OCI-LY3 (cell line): ENCODE measurements at regions not wholly inside any gene's neighbourhood (a gene's known extent, or its start where the extent isn't known, plus 50 kb on each side); places are given as distances from the start of the nearest gene placed in this dataset.

Experiments used
- H2AFZ ChIP-seq: fragments of 200-600, 300-600 bp; shearing (Covaris generic); 2 replicates; pipeline ENCODE4 v1.6.0; 2014; ENCODE audit warnings: antibody characterized with exemption, low read depth, low read length
- H3K27ac ChIP-seq: fragments of 200-600, 300-600 bp; sonication (generic); 2 replicates; pipeline ENCODE4 v1.5.1; 2014; ENCODE audit warnings: mild to moderate bottlenecking, low read length, moderate library complexity, mixed read lengths
- H3K27me3 ChIP-seq: fragments of 200-600, 300-600 bp; sonication (generic); 2 replicates; pipeline ENCODE4 v1.6.1; 2014; ENCODE audit warnings: low read depth, low read length, mixed read lengths
- H3K36me3 ChIP-seq: fragments of 200-600, 300-600 bp; sonication (generic); replicated peaks from 2 replicates; pipeline ENCODE3; 2014; ENCODE audit warnings: low read depth, low read length, mixed read lengths
- H3K4me1 ChIP-seq: fragments of 300-600, 200-600 bp; sonication (generic); 2 replicates; pipeline ENCODE4 v1.6.1; 2014; ENCODE audit warnings: low read length, mixed read lengths
- H3K4me2 ChIP-seq: fragments of 200-600, 300-600 bp; sonication (generic); 2 replicates; pipeline ENCODE4 v1.6.1; 2014; ENCODE audit warnings: low read length, mixed read lengths
- H3K4me3 ChIP-seq: fragments of 300-600, 200-600 bp; sonication (generic); 2 replicates; pipeline ENCODE4 v1.5.1; 2014; ENCODE audit warnings: antibody characterized with exemption, mild to moderate bottlenecking, low read length, moderate library complexity
- H3K79me2 ChIP-seq: fragments of 300-600, 200-600 bp; shearing (Covaris generic); 2 replicates; pipeline ENCODE4 v1.6.1; 2014; ENCODE audit warnings: mild to moderate bottlenecking, low read length, mixed read lengths
- H3K9ac ChIP-seq: fragments of 300-600, 200-600 bp; shearing (Covaris generic); 2 replicates; pipeline ENCODE4 v1.6.0; 2014; ENCODE audit warnings: mild to moderate bottlenecking, low read length, moderate library complexity
- H3K9me3 ChIP-seq: fragments of 200-600, 300-600 bp; shearing (Covaris generic); 2 replicates; pipeline ENCODE4 v1.6.1; 2014; ENCODE audit warnings: low read length, mixed read lengths; ENCODE audit not compliant: insufficient read depth
- H4K20me1 ChIP-seq: fragments of 200-600, 300-600 bp; sonication (generic); 2 replicates; pipeline ENCODE4 v1.6.1; 2016; ENCODE audit warnings: low read length, mixed read lengths; ENCODE audit not compliant: insufficient read depth
- CTCF ChIP-seq: fragments of 200-600, 300-600 bp; sonication (generic); IDR thresholded peaks from 2 replicates; pipeline ENCODE4 v1.5.1; 2014; ENCODE audit warnings: antibody characterized with exemption, low read length, low read depth
- EZH2phosphoT487 ChIP-seq: fragments of 200-600 bp; shearing (Covaris generic); IDR thresholded peaks from 2 replicates; pipeline ENCODE4 v1.6.1; 2018; ENCODE audit warnings: antibody characterized with exemption, mixed run types, low read depth

DNA sequence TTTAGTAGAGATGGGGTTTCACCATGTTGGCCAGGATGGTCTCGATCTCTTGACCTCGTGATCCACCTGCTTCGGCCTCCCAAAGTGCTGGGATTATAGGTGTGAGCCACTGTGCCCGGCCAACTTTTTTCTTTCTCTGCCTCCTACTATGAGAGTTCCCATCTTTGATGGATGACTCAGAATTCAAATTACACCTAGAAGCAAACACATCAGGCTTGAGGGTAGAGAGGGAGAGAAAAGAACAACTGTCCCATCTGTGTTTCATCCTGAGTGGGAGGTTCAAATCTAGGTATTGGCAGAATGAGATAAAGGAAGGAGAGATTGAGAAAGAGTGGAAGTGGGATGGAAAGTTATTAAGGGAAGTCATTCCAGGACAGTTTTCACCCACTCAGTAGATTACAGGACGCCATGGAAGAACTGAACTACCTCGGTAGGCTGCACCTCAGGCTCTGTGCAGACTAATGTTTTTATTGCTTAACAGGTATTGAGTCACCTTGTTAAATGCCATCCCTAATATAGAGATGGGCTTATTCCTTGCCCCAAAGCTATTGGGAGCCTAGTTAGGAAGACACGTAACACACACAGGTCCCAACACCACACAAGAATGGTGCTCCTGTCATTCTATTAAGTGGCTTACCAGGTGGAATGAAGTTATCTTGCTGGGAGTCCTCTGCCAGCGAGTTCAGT lies 275.7 kb downstream of the SOX4 start:
- Histone ChIP-seq H3K27me3 (no peaks in the 10 kb centered on the region), H3K9me3 (no peaks in the 10 kb centered on the region), H3K9ac (no peak overlapping the region), H2AFZ (no peak overlapping the region), H3K4me1 (peaks cover 6% of the 10 kb centered on the region; the same call in 1 of the 2 replicates), H3K27ac (no peak overlapping the region), H3K36me3 (no peaks in the 10 kb centered on the region), H3K4me2 (no peak overlapping the region), H4K20me1 (no peaks in the 10 kb centered on the region), H3K4me3 (no peak overlapping the region), H3K79me2 (no peaks in the 10 kb centered on the region)
- TF ChIP-seq EZH2phosphoT487 (no peak), CTCF (no peak)

GRCh38 chr6:21870076-21870730 lies 276.7 kb downstream of the SOX4 start:
- Histone ChIP-seq H3K27ac (no peak overlapping the region), H3K27me3 (no peaks in the 10 kb centered on the region), H3K36me3 (no peaks in the 10 kb centered on the region), H3K4me1 (peaks cover 6% of the 10 kb centered on the region; the same call in 1 of the 2 replicates), H3K79me2 (no peaks in the 10 kb centered on the region), H3K9ac (no peak overlapping the region), H4K20me1 (no peaks in the 10 kb centered on the region), H3K4me3 (no peak overlapping the region), H2AFZ (no peak overlapping the region), H3K4me2 (no peak overlapping the region), H3K9me3 (no peaks in the 10 kb centered on the region)
- TF ChIP-seq EZH2phosphoT487 (no peak), CTCF (no peak)

DNA sequence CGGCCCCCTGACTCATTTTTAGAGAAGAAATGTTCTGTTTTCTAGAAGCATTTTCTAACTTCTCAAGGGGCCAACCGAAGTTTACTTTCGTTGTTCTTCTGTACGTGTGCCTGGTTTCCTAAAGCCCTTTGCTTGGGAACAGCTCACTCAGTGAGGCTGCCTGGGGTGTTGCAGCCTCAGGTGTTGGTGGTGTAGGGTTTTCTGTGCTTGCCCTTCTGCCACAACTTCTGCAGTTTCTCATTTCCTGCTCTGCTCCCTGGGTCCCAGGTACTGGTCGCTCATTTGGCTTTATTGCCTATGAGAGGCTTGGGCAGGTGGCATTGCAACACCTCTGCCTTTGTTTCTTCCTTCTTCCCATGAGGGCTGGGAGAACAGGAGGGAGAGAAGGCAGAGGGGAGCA lies 278.3 kb downstream of the SOX4 start:
- H3K4me3 ChIP-seq, result no peak overlapping the region
- H2AFZ ChIP-seq, result no peak overlapping the region
- no peak overlapping the region for H3K4me2 ChIP-seq
- TF ChIP-seq EZH2phosphoT487 (no peak), CTCF (no peak)
- H4K20me1 ChIP-seq, result no peaks in the 10 kb centered on the region
- H3K27ac ChIP-seq, result no peak overlapping the region
- no peaks in the 10 kb centered on the region for H3K79me2 ChIP-seq
- no peaks in the 10 kb centered on the region for H3K36me3 ChIP-seq
- H3K4me1 ChIP-seq, result peaks cover 6% of the 10 kb centered on the region; the same call in 1 of the 2 replicates
- no peaks in the 10 kb centered on the region for H3K27me3 ChIP-seq
- no peak overlapping the region for H3K9ac ChIP-seq
- no peaks in the 10 kb centered on the region for H3K9me3 ChIP-seq

GRCh38 chr6:21872749-21873148 lies 279.2 kb downstream of the SOX4 start:
- H3K27ac ChIP-seq, result no peak overlapping the region
- no peak overlapping the region for H3K4me2 ChIP-seq
- no peaks in the 10 kb centered on the region for H3K9me3 ChIP-seq
- no peak overlapping the region for H3K4me3 ChIP-seq
- peaks cover 6% of the 10 kb centered on the region; the same call in 1 of the 2 replicates for H3K4me1 ChIP-seq
- no peaks in the 10 kb centered on the region for H4K20me1 ChIP-seq
- H3K27me3 ChIP-seq, result no peaks in the 10 kb centered on the region
- no peaks in the 10 kb centered on the region for H3K79me2 ChIP-seq
- H3K36me3 ChIP-seq, result no peaks in the 10 kb centered on the region
- no peak for TF ChIP-seq CTCF
- TF ChIP-seq EZH2phosphoT487, result no peak
- H3K9ac ChIP-seq, result no peak overlapping the region
- no peak overlapping the region for H2AFZ ChIP-seq
